ENCODE measurements at regions not wholly inside any gene's neighbourhood (a gene's known extent, or its start where the extent isn't known, plus 50 kb on each side); places are given as distances from the start of the nearest gene placed in this dataset.

DNA sequence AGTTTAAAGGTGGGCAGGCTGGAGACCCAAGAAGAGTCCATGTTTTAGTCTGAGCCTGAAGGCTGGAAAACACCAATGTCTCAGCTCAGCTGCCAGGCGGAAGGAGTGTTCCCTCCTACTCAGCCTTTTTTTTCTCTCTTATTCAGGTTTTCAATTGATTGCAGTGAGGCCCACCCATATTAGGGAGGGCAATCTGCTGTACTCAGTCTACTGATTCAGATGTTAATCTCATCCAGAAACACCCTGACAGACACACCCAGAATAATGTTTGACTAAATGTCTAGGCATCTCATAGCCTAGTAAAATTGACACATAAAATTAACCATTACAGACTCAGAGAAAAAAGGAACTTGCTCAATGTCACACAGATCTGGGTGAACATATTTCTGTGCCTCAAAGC is 347.1 kb downstream of the GBA3 start:
- TF ChIP-seq ZNF446 (CRISPR knock-in tag; IDR thresholded peaks at IDR 0.05), result no peak
- TF ChIP-seq TERF1 (CRISPR knock-in tag; IDR thresholded peaks at IDR 0.05), result no peak
- TF ChIP-seq, protein P1, sequence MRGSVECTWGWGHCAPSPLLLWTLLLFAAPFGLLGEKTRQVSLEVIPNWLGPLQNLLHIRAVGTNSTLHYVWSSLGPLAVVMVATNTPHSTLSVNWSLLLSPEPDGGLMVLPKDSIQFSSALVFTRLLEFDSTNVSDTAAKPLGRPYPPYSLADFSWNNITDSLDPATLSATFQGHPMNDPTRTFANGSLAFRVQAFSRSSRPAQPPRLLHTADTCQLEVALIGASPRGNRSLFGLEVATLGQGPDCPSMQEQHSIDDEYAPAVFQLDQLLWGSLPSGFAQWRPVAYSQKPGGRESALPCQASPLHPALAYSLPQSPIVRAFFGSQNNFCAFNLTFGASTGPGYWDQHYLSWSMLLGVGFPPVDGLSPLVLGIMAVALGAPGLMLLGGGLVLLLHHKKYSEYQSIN (CRISPR knock-in tag; IDR thresholded peaks at IDR 0.05; ENCODE audit: borderline replicate concordance), result no peak
- TF ChIP-seq POGK (CRISPR knock-in tag; conservative IDR thresholded peaks at IDR 0.05), result no peak
- no peak for TF ChIP-seq CENPX (CRISPR knock-in tag; IDR thresholded peaks at IDR 0.05)
- no peak for TF ChIP-seq ZNF510 (CRISPR knock-in tag; IDR thresholded peaks at IDR 0.05; ENCODE audit: low read depth)
- TF ChIP-seq GMEB2 (CRISPR knock-in tag; IDR thresholded peaks at IDR 0.05; ENCODE audit: low read depth), result no peak
- no peaks in the 10 kb centered on the region for H3K9me3 ChIP-seq (ENCODE audit: low read length)
- no peaks in the 10 kb centered on the region for H3K36me3 ChIP-seq (replicated peaks in 1 of 2; ENCODE audit: control insufficient read depth in 1 of 2, insufficient read depth in 2 of 2, low read length in 2 of 2)
- WGBS (ENCODE audit: low lambda C conversion rate), result 23% methylated on average over 1 of the region's 1 CpG
- no peaks in the 10 kb centered on the region for H3K79me2 ChIP-seq (ENCODE audit: insufficient read depth, low read length)
- no peak overlapping the region for H3K9ac ChIP-seq (ENCODE audit: insufficient read depth, low read depth, low read length)
- H2AFZ ChIP-seq (ENCODE audit: low read length), result no peak overlapping the region
- H4K20me1 ChIP-seq (ENCODE audit: insufficient read depth, low read length), result no peaks in the 10 kb centered on the region
- ChIA-PET CTCF (ENCODE audit: low intra/inter-chr PET ratio, low total read pairs) (no interaction called here), POLR2A (no interaction called here)
- no peak for ATAC-seq
- H3K27ac ChIP-seq (ENCODE audit: extremely low read length, insufficient read depth, low read length), result no peak overlapping the region
- H3K27me3 ChIP-seq (ENCODE audit: control insufficient read depth in 1 of 2, insufficient read depth in 2 of 2, low read length in 2 of 2), result no peaks in the 10 kb centered on the region
- H3K4me1 ChIP-seq (ENCODE audit: insufficient read depth, low read length), result no peaks in the 10 kb centered on the region
- no peak for FAIRE-seq
- no peak for DNase-seq (ENCODE audit: low spot score)
- no TSS peak for BruUV-seq (replicated peaks)
- in situ Hi-C loops (cut with HindIII; ENCODE audit: extremely low pct_ligation_motif_present, low pct_unique_long_range_greater_than_20kb) (no loop called here), intact Hi-C loops (cut with micrococcal nuclease; ENCODE audit: unreplicated experiment) (no loop called here)
- no peak overlapping the region for H3K4me2 ChIP-seq (ENCODE audit: low read depth, low read length)
- no peak overlapping the region for H3K4me3 ChIP-seq (replicated peaks in 1 of 3; ENCODE audit: insufficient read depth in 1 of 3, low read depth in 2 of 3, low read length in 3 of 3)

Measured in HepG2 (cell line).